Suprapubic skin (tissue), 3 donors: ENCODE measurements at regions not wholly inside any gene's neighbourhood (a gene's known extent, or its start where the extent isn't known, plus 50 kb on each side); places are given as distances from the start of the nearest gene placed in this dataset.

ENCODE experiments used
- POLR2AphosphoS5 ChIP-seq, 3 donors: sonication (generic); formaldehyde crosslinking; IDR thresholded peaks; one replicate each; pipeline ENCODE4 v1.6.1; 2017; ENCODE audit warnings: antibody characterized with exemption in 3 of 3
- TF ChIP-seq, protein P1 (sequence below), 2 donors: fragments of 200-600 bp in 1 of 2; fragments of 450-650 bp in 1 of 2; sonication (generic) in 1 of 2; IDR thresholded peaks; one replicate each; pipeline ENCODE4 v1.5.1; 2016 to 2019; ENCODE audit warnings: antibody characterized with exemption in 2 of 2, mild to moderate bottlenecking in 1 of 2, moderate library complexity in 1 of 2

DNA sequence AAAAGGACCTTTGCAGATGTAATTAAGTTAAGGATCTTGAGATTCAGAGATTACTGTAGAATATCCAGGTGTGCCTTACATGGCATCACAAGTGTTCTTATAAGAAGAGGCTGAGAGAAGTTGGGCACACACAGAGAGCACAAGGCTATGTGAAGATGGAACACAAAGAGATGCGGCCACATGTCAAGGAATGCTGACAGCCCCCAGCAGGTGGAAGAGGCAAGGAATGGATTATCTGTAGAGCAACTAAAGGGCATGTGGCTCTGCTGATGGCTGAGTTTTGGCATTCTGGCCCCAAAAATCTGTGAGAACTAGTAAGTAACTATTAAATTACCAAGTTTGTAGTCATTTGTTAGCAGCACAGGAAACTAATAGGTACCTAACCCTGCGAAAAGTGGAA is 640.7 kb upstream of the PCDH15 start:
- TF ChIP-seq, protein P1, sequence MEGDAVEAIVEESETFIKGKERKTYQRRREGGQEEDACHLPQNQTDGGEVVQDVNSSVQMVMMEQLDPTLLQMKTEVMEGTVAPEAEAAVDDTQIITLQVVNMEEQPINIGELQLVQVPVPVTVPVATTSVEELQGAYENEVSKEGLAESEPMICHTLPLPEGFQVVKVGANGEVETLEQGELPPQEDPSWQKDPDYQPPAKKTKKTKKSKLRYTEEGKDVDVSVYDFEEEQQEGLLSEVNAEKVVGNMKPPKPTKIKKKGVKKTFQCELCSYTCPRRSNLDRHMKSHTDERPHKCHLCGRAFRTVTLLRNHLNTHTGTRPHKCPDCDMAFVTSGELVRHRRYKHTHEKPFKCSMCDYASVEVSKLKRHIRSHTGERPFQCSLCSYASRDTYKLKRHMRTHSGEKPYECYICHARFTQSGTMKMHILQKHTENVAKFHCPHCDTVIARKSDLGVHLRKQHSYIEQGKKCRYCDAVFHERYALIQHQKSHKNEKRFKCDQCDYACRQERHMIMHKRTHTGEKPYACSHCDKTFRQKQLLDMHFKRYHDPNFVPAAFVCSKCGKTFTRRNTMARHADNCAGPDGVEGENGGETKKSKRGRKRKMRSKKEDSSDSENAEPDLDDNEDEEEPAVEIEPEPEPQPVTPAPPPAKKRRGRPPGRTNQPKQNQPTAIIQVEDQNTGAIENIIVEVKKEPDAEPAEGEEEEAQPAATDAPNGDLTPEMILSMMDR (IDR thresholded peaks at IDR 0.05), result no peak
- no peak for TF ChIP-seq POLR2AphosphoS5 (IDR thresholded peaks at IDR 0.05)
